ENCODE measurements at regions not wholly inside any gene's neighbourhood (a gene's known extent, or its start where the extent isn't known, plus 50 kb on each side); places are given as distances from the start of the nearest gene placed in this dataset.

- Histone ChIP-seq H3K4me3 (ENCODE audit: low read depth, low read length) (no peak overlapping the region), H3K27me3 (no peaks in the 10 kb centered on the region), H3K9me3 (no peaks in the 10 kb centered on the region), H3K36me3 (no peaks in the 10 kb centered on the region), H3K4me1 (no peaks in the 10 kb centered on the region)
- DNase-seq: no peak
- no peak for TF ChIP-seq CTCF (IDR thresholded peaks at IDR 0.05; ENCODE audit: low read depth, low read length)
Observed at GRCh38 chr3:34534013-34534412, 735.6 kb downstream of the PDCD6IP start.

- no peak for DNase-seq
- H3K4me1 ChIP-seq: no peaks in the 10 kb centered on the region
- no peaks in the 10 kb centered on the region for H3K9me3 ChIP-seq
- no peak for TF ChIP-seq CTCF (IDR thresholded peaks at IDR 0.05; ENCODE audit: low read depth, low read length)
- no peak overlapping the region for H3K4me3 ChIP-seq (ENCODE audit: low read depth, low read length)
- no peaks in the 10 kb centered on the region for H3K36me3 ChIP-seq
- no peaks in the 10 kb centered on the region for H3K27me3 ChIP-seq
Observed at GRCh38 chr3:34544136-34544535, 745.7 kb downstream of the PDCD6IP start.

- no peak overlapping the region for H3K4me3 ChIP-seq (ENCODE audit: low read depth, low read length)
- no peaks in the 10 kb centered on the region for H3K36me3 ChIP-seq
- TF ChIP-seq CTCF (IDR thresholded peaks at IDR 0.05; ENCODE audit: low read depth, low read length): no peak
- H3K27me3 ChIP-seq: no peaks in the 10 kb centered on the region
- no peaks in the 10 kb centered on the region for H3K9me3 ChIP-seq
- DNase-seq: no peak
- H3K4me1 ChIP-seq: no peaks in the 10 kb centered on the region
Observed at GRCh38 chr3:34547297-34547920, 749.0 kb downstream of the PDCD6IP start.

- Histone ChIP-seq H3K27me3 (no peaks in the 10 kb centered on the region), H3K4me1 (no peaks in the 10 kb centered on the region), H3K36me3 (no peaks in the 10 kb centered on the region), H3K4me3 (ENCODE audit: low read depth, low read length) (no peak overlapping the region), H3K9me3 (no peaks in the 10 kb centered on the region)
- TF ChIP-seq CTCF (IDR thresholded peaks at IDR 0.05; ENCODE audit: low read depth, low read length): no peak
- DNase-seq: no peak
Observed at GRCh38 chr3:34567266-34567665, 768.8 kb downstream of the PDCD6IP start.

GRCh38 chr3:34568766-34569165 is 770.3 kb downstream of the PDCD6IP start:
- no peak for TF ChIP-seq CTCF (IDR thresholded peaks at IDR 0.05; ENCODE audit: low read depth, low read length)
- H3K9me3 ChIP-seq: no peaks in the 10 kb centered on the region
- DNase-seq: no peak
- H3K36me3 ChIP-seq: no peaks in the 10 kb centered on the region
- H3K4me1 ChIP-seq: no peaks in the 10 kb centered on the region
- no peaks in the 10 kb centered on the region for H3K27me3 ChIP-seq
- no peak overlapping the region for H3K4me3 ChIP-seq (ENCODE audit: low read depth, low read length)

- no peaks in the 10 kb centered on the region for H3K9me3 ChIP-seq
- no peak for TF ChIP-seq CTCF (IDR thresholded peaks at IDR 0.05; ENCODE audit: low read depth, low read length)
- H3K36me3 ChIP-seq: no peaks in the 10 kb centered on the region
- no peak for DNase-seq
- no peaks in the 10 kb centered on the region for H3K4me1 ChIP-seq
- H3K27me3 ChIP-seq: no peaks in the 10 kb centered on the region
- no peak overlapping the region for H3K4me3 ChIP-seq (ENCODE audit: low read depth, low read length)
Observed at GRCh38 chr3:34569437-34569836, 771.0 kb downstream of the PDCD6IP start.

Data from BE2C (cell line).